ENCODE measurements at regions not wholly inside any gene's neighbourhood (a gene's known extent, or its start where the extent isn't known, plus 50 kb on each side); places are given as distances from the start of the nearest gene placed in this dataset.

- intact Hi-C loops (cut with micrococcal nuclease) (loop anchor here (10.0 kb wide), 1 partner anchor 60 kb away; no protein-coding TSS in a partner anchor), dilution Hi-C loops (cut with HindIII; ENCODE audit: low sequenced_read_pairs, unreplicated experiment) (no loop called here), in situ Hi-C loops (cut with MboI; ENCODE audit: low sequenced_read_pairs) (no loop called here)
- H4K91ac ChIP-seq (ENCODE audit: insufficient read depth, low read depth, low read length), result no peak overlapping the region
- ATAC-seq (ENCODE audit: low read depth) (no peak), DNase-seq (no peak)
- H3K9ac ChIP-seq (ENCODE audit: low read depth, low read length), result no peak overlapping the region
- no peak overlapping the region for H2BK15ac ChIP-seq (ENCODE audit: low read depth, low read length)
- H3K56ac ChIP-seq (ENCODE audit: extremely low read depth, insufficient read depth, low read length), result no peak overlapping the region
- BruUV-seq (replicated peaks), result no TSS peak
- no peak overlapping the region for H2AK9ac ChIP-seq (replicated peaks; ENCODE audit: low read depth, low read length, poor library complexity)
- ChIA-PET POLR2A (ENCODE audit: unreplicated experiment) (no interaction called here), CTCF (interaction anchor here (1.1 kb wide), 1 partner anchor 13 kb away, joined by 3 read pairs; no protein-coding TSS in a partner anchor)
- H4K8ac ChIP-seq (ENCODE audit: low read depth in 2 of 2, low read length in 2 of 2), result no peak overlapping the region
- no peak overlapping the region for H2BK120ac ChIP-seq (ENCODE audit: low read depth, low read length)
- no peak overlapping the region for H3K18ac ChIP-seq (ENCODE audit: low read depth, low read length)
- H4K20me1 ChIP-seq (ENCODE audit: insufficient read depth, low read length), result no peaks in the 10 kb centered on the region
- no peak for TF ChIP-seq CHD1 (IDR thresholded peaks at IDR 0.05; ENCODE audit: low read depth, low read length)
- no peak for TF ChIP-seq BHLHE40 (IDR thresholded peaks at IDR 0.05; ENCODE audit: low read depth, low read length)
- TF ChIP-seq RFX5 (IDR thresholded peaks at IDR 0.05; ENCODE audit: low read depth, low read length), result no peak
- no peak for TF ChIP-seq CTCF (conservative IDR thresholded peaks at IDR 0.05; ENCODE audit: low read depth, low read length)
- no peak for TF ChIP-seq FOS (IDR thresholded peaks at IDR 0.05; ENCODE audit: low read depth, low read length)
- TF ChIP-seq MAZ (IDR thresholded peaks at IDR 0.05; ENCODE audit: borderline replicate concordance, low read depth, low read length), result no peak
- no peak for TF ChIP-seq MXI1 (IDR thresholded peaks at IDR 0.05; ENCODE audit: borderline replicate concordance, low read depth, low read length)
- TF ChIP-seq CEBPB (IDR thresholded peaks at IDR 0.05; ENCODE audit: low read depth, low read length), result no peak
- no peak for TF ChIP-seq USF2 (IDR thresholded peaks at IDR 0.05; ENCODE audit: low read depth, low read length)
- no peak for TF ChIP-seq NFE2L2 (IDR thresholded peaks at IDR 0.05; ENCODE audit: low read depth, low read length)
- no peak for TF ChIP-seq POLR2A (IDR thresholded peaks at IDR 0.05; ENCODE audit: low read depth, low read length)
- no peak for TF ChIP-seq SMC3 (IDR thresholded peaks at IDR 0.05; ENCODE audit: low read depth, low read length)
- TF ChIP-seq RCOR1 (IDR thresholded peaks at IDR 0.05; ENCODE audit: insufficient replicate concordance, low read length), result no peak
- TF ChIP-seq MAFK (IDR thresholded peaks at IDR 0.05; ENCODE audit: low read depth, low read length), result no peak
- H3K36me3 ChIP-seq (ENCODE audit: control insufficient read depth, insufficient read depth, low read length), result no peaks in the 10 kb centered on the region
- no peaks in the 10 kb centered on the region for H3K79me1 ChIP-seq (ENCODE audit: low read depth in 1 of 2, low read length in 2 of 2)
- H2BK5ac ChIP-seq (ENCODE audit: low read depth, low read length, poor library complexity, severe bottlenecking), result no peak overlapping the region
- peaks cover 24% of the 10 kb centered on the region for H3K27me3 ChIP-seq (ENCODE audit: control insufficient read depth, insufficient read depth, low read length)
- no peak overlapping the region for H2BK20ac ChIP-seq (ENCODE audit: low read depth, low read length)
- no peaks in the 10 kb centered on the region for H3K9me3 ChIP-seq (ENCODE audit: control insufficient read depth, insufficient read depth, low read length)
- no peaks in the 10 kb centered on the region for H3K4me1 ChIP-seq (ENCODE audit: control insufficient read depth, insufficient read depth, low read length)
- H3K4me2 ChIP-seq (ENCODE audit: low read depth, low read length), result no peak overlapping the region
- H3K14ac ChIP-seq (replicated peaks; ENCODE audit: low read depth, low read length), result no peak overlapping the region
- no peak overlapping the region for H3K4ac ChIP-seq (ENCODE audit: low read depth, low read length)
- 61% methylated on average over 3 of the region's 6 CpGs; no CpG with 5 or more reads in 1 of the 2 experiments for WGBS, 2 experiments (ENCODE audit: extremely low coverage in 2 of 2, insufficient read length in 1 of 2)
- no peaks in the 10 kb centered on the region for H3K9me1 ChIP-seq (ENCODE audit: insufficient read depth, low read length)
- no peak overlapping the region for H2AFZ ChIP-seq (replicated peaks; ENCODE audit: low read length, poor library complexity)
- H3K27ac ChIP-seq (ENCODE audit: insufficient read depth, low read length), result no peak overlapping the region
- H3K4me3 ChIP-seq (ENCODE audit: insufficient read depth, low read depth, low read length), result no peak overlapping the region
- no peak overlapping the region for H3K23ac ChIP-seq (ENCODE audit: low read depth, low read length)
- H4K5ac ChIP-seq (ENCODE audit: low read depth, low read length), result no peak overlapping the region
- no peak overlapping the region for H2AK5ac ChIP-seq (ENCODE audit: low read depth, low read length)
These were observed 52.1 kb upstream of the LYRM9 start for GRCh38 chr17:27945333-27945616.
